K562 (cell line): ENCODE measurements at regions not wholly inside any gene's neighbourhood (a gene's known extent, or its start where the extent isn't known, plus 50 kb on each side); places are given as distances from the start of the nearest gene placed in this dataset.

ENCODE experiments used
- ATAC-seq: fragments of 200-7000 bp; cut with Tn5 transposase; 3 replicates; pipeline ENCODE4 v1.9.1; 2020; ENCODE audit warnings: moderate library complexity
- BruUV-seq: library from RNA; stranded (reverse); fragments of 400-500 nt; replicated peaks from 2 replicates; lab custom pipeline; 2021; lab: Mats Ljungman, UMichigan
- CTCF ChIA-PET: fragments of 300-600 bp; formaldehyde crosslinking; extraction: SDS; loops from one replicate; lab custom pipeline; 2021; ENCODE audit warnings: low intra/inter-chr PET ratio; lab: Yijun Ruan, JAX
- POLR2A ChIA-PET: fragments of 300-600, 350-650 bp; sonication (Branson Sonifier 250); formaldehyde crosslinking; extraction: SDS; loops from one replicate; lab custom pipeline; 2021; ENCODE audit warnings: antibody characterized with exemption, inconsistent platforms; lab: Yijun Ruan, JAX
- DNase-seq, 4 experiments: peaks; one replicate each; pipeline versions ENCODE4 v3.0.0 to v3.0.0-alpha.2; 2011 to 2018; ENCODE audit warnings: low spot score in 3 of 4, mixed read lengths in 3 of 4; ENCODE audit errors: extremely low read depth in 1 of 4
- FAIRE-seq: peaks from 2 replicates; lab custom pipeline; 2011; peaks lifted over from hg19 to GRCh38; lab: Jason Lieb, UNC
- H2AFZ ChIP-seq: 2 replicates; pipeline ENCODE4 v1.6.0; 2011; ENCODE audit warnings: low read depth, low read length, control low read depth, inconsistent platforms
- H3K27ac ChIP-seq: fragments of 200-600 bp; 3 replicates; pipeline ENCODE4 v1.8.0; 2011; ENCODE audit warnings: low read depth, mild to moderate bottlenecking, control low read depth, inconsistent platforms, low read length, moderate library complexity, mixed read lengths; ENCODE audit errors: extremely low read depth
- H3K27me3 ChIP-seq, 2 experiments: fragments of 300-600 bp in 1 of 2; 2 replicates in 1 of 2; 3 replicates in 1 of 2; pipeline versions ENCODE4 v1.6.0 to v1.8.0; 2011; ENCODE audit warnings: inconsistent platforms in 2 of 2, low read length in 2 of 2, mild to moderate bottlenecking in 1 of 2, mixed read lengths in 1 of 2, moderate library complexity in 1 of 2; ENCODE audit not compliant: control insufficient read depth in 2 of 2, insufficient read depth in 2 of 2
- H3K36me3 ChIP-seq: fragments of 300-600 bp; 3 replicates; pipeline ENCODE4 v1.8.0; 2011; ENCODE audit warnings: mild to moderate bottlenecking, low read length, inconsistent platforms; ENCODE audit not compliant: control insufficient read depth, insufficient read depth
- H3K4me1 ChIP-seq, 2 experiments: fragments of 200-600 bp in 1 of 2; replicated peaks in 1 of 2; 2 replicates in 1 of 2; 3 replicates in 1 of 2; pipeline versions ENCODE4 v1.5.1 to v1.8.0; 2011; ENCODE audit warnings: inconsistent platforms in 2 of 2, low read length in 2 of 2, mild to moderate bottlenecking in 1 of 2, mixed read lengths in 1 of 2, moderate library complexity in 1 of 2; ENCODE audit not compliant: control insufficient read depth in 2 of 2, insufficient read depth in 2 of 2
- H3K4me2 ChIP-seq: 2 replicates; pipeline ENCODE4 v1.6.1; 2011; ENCODE audit warnings: low read length, control low read depth, inconsistent platforms, mixed read lengths; ENCODE audit not compliant: insufficient read depth
- H3K4me3 ChIP-seq: fragments of 200-600 bp; sonication (generic), shearing (Covaris generic); 2 replicates; pipeline ENCODE4 v1.5.1; 2016; ENCODE audit warnings: control low read depth, inconsistent platforms
- H3K79me2 ChIP-seq: fragments of 200-600 bp; 3 replicates; pipeline ENCODE4 v1.8.0; 2011; ENCODE audit warnings: low read length, inconsistent platforms; ENCODE audit not compliant: control insufficient read depth, insufficient read depth
- H3K9ac ChIP-seq, 2 experiments: 2 replicates each; pipeline versions ENCODE4 v1.6.0 to v1.6.1; 2011; ENCODE audit warnings: low read depth in 2 of 2, low read length in 2 of 2, control low read depth in 1 of 2, inconsistent platforms in 1 of 2, mild to moderate bottlenecking in 1 of 2, mixed read lengths in 1 of 2; ENCODE audit not compliant: insufficient read depth in 1 of 2
- H3K9me1 ChIP-seq: one replicate; pipeline ENCODE4 v1.6.0; 2011; ENCODE audit warnings: inconsistent platforms, mild to moderate bottlenecking, low read length, moderate library complexity; ENCODE audit not compliant: control insufficient read depth, insufficient read depth
- H3K9me3 ChIP-seq: replicated peaks from 2 replicates; pipeline ENCODE4 v1.5.1; 2011; ENCODE audit warnings: low read depth, low read length, inconsistent platforms; ENCODE audit not compliant: control insufficient read depth, insufficient read depth
- H4K20me1 ChIP-seq: replicated peaks from 2 replicates; pipeline ENCODE4 v1.6.1; 2011; ENCODE audit warnings: low read length, inconsistent platforms, mixed read lengths; ENCODE audit not compliant: control insufficient read depth, insufficient read depth
- SMARCC2 ChIP-seq: fragments of 450-650 bp; IDR thresholded peaks from 2 replicates; pipeline ENCODE4 v1.6.1; 2017; ENCODE audit warnings: antibody characterized with exemption, moderate library complexity, mild to moderate bottlenecking, low read depth
- ZNF253 ChIP-seq: fragments of 250-450 bp; sonication (Bioruptor Pico); conservative IDR thresholded peaks from 2 replicates; pipeline ENCODE4 v1.6.1; 2021; ENCODE audit warnings: mild to moderate bottlenecking
- ZNF324 ChIP-seq: fragments of 250-450 bp; sonication (Bioruptor Pico); IDR thresholded peaks from 2 replicates; pipeline ENCODE4 v1.4.0; 2020; ENCODE audit warnings: mild to moderate bottlenecking
- ZNF77 ChIP-seq: fragments of 250-450 bp; sonication (Bioruptor Pico); IDR thresholded peaks from 2 replicates; pipeline ENCODE4 v1.5.0; 2020
- WGBS: fragments of 100-300 bp; shearing (Covaris generic); methylation state at CpG from one replicate; pipeline ENCODE4 v1.1.6; 2016; ENCODE audit warnings: low coverage, mixed read lengths; ENCODE audit not compliant: insufficient coverage; ENCODE audit errors: missing lambda C conversion rate; 5-methylcytosine and 5-hydroxymethylcytosine counted together
- in situ Hi-C: fragments of 300-500 bp; cut with MboI; formaldehyde crosslinking; loops from 4 replicates; pipeline ENCODE4 v1.15.0; 2018; ENCODE audit warnings: inconsistent platforms, mixed read lengths
- intact Hi-C: fragments of 100-400 bp; cut with micrococcal nuclease; formaldehyde crosslinking; loops from 2 replicates; pipeline ENCODE4 v1.14.2; 2022
- TF ChIP-seq, protein P1 (sequence below): sonication (generic); formaldehyde crosslinking; IDR thresholded peaks from 2 replicates; pipeline ENCODE4 v1.8.0; 2022; ENCODE audit warnings: missing genetic modification reagents, mild to moderate bottlenecking, borderline replicate concordance
- TF ChIP-seq, protein P2 (sequence below): IDR thresholded peaks from 3 replicates; pipeline ENCODE4 v1.6.1; 2011; ENCODE audit warnings: borderline replicate concordance, mild to moderate bottlenecking; ENCODE audit not compliant: insufficient read length, insufficient read depth
- TF ChIP-seq, protein P3 (sequence below): fragments of 250-450 bp; sonication (Bioruptor Pico); IDR thresholded peaks from 2 replicates; pipeline ENCODE4 v1.5.0; 2021
- TF ChIP-seq, protein P4 (sequence below), 2 experiments: fragments of 450-650 bp in 1 of 2; sonication (generic) in 1 of 2; formaldehyde crosslinking in 1 of 2; IDR thresholded peaks in 1 of 2; conservative IDR thresholded peaks in 1 of 2; 2 replicates each; pipeline versions ENCODE4 v1.6.1 to v1.8.1; 2016 to 2023; ENCODE audit warnings: mild to moderate bottlenecking in 2 of 2, moderate library complexity in 2 of 2, inconsistent platforms in 1 of 2, missing genetic modification reagents in 1 of 2

DNA sequence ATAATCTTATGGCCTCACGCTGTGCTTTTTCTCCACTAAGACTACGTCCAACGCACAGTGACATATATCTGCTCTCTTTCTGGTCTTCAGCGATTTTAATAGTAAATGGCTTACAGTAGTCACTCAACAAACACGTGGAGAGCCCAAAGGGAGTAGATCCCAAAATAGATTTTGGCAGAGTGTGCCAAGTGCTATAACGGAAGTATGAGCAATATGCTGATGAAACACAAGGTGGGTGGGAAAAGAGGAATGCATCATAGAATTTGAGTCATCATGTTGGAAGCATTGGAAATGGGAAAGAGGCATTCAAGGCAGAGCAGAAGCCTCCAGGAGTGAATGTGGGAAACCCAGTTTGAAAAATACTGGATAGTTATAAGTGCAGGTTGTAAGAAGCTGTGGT, 129.1 kb upstream of the LDB2 start:
- H3K9me1 ChIP-seq, result no peaks in the 10 kb centered on the region
- ATAC-seq (no peak), FAIRE-seq (no peak)

DNA sequence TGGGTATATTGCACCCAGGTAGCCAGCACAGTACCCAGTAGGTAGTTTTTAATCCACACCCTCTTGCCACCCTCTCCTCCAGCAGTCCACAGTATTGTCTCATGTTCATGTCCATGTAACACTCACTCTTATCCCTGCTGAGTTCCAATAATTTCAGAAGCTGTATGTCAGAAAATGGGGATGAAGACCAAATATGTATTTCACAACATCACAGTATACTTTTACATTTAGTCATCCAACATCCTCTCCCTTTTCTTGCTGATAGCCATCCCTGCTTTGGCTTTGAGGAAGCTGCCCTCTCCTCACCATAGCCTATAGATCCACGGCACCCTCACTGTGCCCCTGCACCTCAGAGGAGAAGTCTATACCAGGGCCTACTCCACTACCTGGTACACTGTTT, 126.0 kb upstream of the LDB2 start:
- Histone ChIP-seq H3K9me3 (no peaks in the 10 kb centered on the region), H3K9me1 (no peaks in the 10 kb centered on the region), H2AFZ (no peak overlapping the region), H3K4me1 (no peaks in the 10 kb centered on the region), H4K20me1 (no peaks in the 10 kb centered on the region), H3K79me2 (no peaks in the 10 kb centered on the region), H3K4me3 (no peak overlapping the region), H3K4me2 (no peak overlapping the region), H3K36me3 (no peaks in the 10 kb centered on the region), H3K9ac (no peak overlapping the region), H3K27me3 (no peaks in the 10 kb centered on the region), H3K27ac (no peak overlapping the region)
- intact Hi-C loops (no loop called here), in situ Hi-C loops (no loop called here)
- ATAC-seq (no peak), DNase-seq (no peak), FAIRE-seq (no peak)
- ChIA-PET CTCF (interaction anchor here (0.6 kb wide), 1 partner anchor 1469 kb away, joined by 3 read pairs; no protein-coding TSS in a partner anchor), POLR2A (no interaction called here)
- no TSS peak for BruUV-seq
- WGBS, result no CpG with 5 or more reads among the region's 1 CpG
- no peak for TF ChIP-seq ZNF77
- TF ChIP-seq, protein P1, sequence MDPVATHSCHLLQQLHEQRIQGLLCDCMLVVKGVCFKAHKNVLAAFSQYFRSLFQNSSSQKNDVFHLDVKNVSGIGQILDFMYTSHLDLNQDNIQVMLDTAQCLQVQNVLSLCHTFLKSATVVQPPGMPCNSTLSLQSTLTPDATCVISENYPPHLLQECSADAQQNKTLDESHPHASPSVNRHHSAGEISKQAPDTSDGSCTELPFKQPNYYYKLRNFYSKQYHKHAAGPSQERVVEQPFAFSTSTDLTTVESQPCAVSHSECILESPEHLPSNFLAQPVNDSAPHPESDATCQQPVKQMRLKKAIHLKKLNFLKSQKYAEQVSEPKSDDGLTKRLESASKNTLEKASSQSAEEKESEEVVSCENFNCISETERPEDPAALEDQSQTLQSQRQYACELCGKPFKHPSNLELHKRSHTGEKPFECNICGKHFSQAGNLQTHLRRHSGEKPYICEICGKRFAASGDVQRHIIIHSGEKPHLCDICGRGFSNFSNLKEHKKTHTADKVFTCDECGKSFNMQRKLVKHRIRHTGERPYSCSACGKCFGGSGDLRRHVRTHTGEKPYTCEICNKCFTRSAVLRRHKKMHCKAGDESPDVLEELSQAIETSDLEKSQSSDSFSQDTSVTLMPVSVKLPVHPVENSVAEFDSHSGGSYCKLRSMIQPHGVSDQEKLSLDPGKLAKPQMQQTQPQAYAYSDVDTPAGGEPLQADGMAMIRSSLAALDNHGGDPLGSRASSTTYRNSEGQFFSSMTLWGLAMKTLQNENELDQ (CRISPR knock-in tag), result no peak
- TF ChIP-seq SMARCC2, result no peak
- TF ChIP-seq, protein P2, sequence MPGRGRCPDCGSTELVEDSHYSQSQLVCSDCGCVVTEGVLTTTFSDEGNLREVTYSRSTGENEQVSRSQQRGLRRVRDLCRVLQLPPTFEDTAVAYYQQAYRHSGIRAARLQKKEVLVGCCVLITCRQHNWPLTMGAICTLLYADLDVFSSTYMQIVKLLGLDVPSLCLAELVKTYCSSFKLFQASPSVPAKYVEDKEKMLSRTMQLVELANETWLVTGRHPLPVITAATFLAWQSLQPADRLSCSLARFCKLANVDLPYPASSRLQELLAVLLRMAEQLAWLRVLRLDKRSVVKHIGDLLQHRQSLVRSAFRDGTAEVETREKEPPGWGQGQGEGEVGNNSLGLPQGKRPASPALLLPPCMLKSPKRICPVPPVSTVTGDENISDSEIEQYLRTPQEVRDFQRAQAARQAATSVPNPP, result no peak
- TF ChIP-seq ZNF324 (CRISPR knock-in tag), result no peak
- no peak for TF ChIP-seq ZNF253 (CRISPR knock-in tag)

More for the DNA sequence above, 129.1 kb upstream of the LDB2 start:
- TF ChIP-seq, protein P3, sequence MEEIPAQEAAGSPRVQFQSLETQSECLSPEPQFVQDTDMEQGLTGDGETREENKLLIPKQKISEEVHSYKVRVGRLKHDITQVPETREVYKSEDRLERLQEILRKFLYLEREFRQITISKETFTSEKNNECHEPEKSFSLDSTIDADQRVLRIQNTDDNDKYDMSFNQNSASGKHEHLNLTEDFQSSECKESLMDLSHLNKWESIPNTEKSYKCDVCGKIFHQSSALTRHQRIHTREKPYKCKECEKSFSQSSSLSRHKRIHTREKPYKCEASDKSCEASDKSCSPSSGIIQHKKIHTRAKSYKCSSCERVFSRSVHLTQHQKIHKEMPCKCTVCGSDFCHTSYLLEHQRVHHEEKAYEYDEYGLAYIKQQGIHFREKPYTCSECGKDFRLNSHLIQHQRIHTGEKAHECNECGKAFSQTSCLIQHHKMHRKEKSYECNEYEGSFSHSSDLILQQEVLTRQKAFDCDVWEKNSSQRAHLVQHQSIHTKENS (CRISPR knock-in tag), result no peak
- TF ChIP-seq, protein P4, sequence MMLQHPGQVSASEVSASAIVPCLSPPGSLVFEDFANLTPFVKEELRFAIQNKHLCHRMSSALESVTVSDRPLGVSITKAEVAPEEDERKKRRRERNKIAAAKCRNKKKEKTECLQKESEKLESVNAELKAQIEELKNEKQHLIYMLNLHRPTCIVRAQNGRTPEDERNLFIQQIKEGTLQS (IDR thresholded peaks at IDR 0.05), result peak; percentile 51
- TF ChIP-seq, protein P4 (CRISPR knock-in tag; conservative IDR thresholded peaks at IDR 0.05), result no peak
- no peak overlapping the region for H3K9ac ChIP-seq
- H3K27me3 ChIP-seq, result no peaks in the 10 kb centered on the region
- H3K9me3 ChIP-seq, result no peaks in the 10 kb centered on the region
- no peak overlapping the region for H3K4me2 ChIP-seq
- no peaks in the 10 kb centered on the region for H3K79me2 ChIP-seq
- H3K4me3 ChIP-seq, result no peak overlapping the region
- DNase-seq, result no peak
- 0% methylated on average over 6 of the region's 6 CpGs for WGBS
- no peaks in the 10 kb centered on the region for H4K20me1 ChIP-seq
- intact Hi-C loops, result no loop called here
- POLR2A ChIA-PET, result no interaction called here
- CTCF ChIA-PET, result no interaction called here
- H3K36me3 ChIP-seq, result no peaks in the 10 kb centered on the region
- no peaks in the 10 kb centered on the region for H3K4me1 ChIP-seq
- H3K27ac ChIP-seq, result no peak overlapping the region
- in situ Hi-C loops, result no loop called here
- no peak overlapping the region for H2AFZ ChIP-seq
- BruUV-seq, result no TSS peak
